DND-41 (cell line): ENCODE measurements at regions not wholly inside any gene's neighbourhood (a gene's known extent, or its start where the extent isn't known, plus 50 kb on each side); places are given as distances from the start of the nearest gene placed in this dataset.

Experiments
- ATAC-seq: fragments of 200-7000 bp; cut with Tn5 transposase; 3 replicates; pipeline ENCODE4 v1.9.1; 2021; ENCODE audit warnings: low read depth; ENCODE audit not compliant: insufficient read depth
- DNase-seq: peaks from one replicate; pipeline ENCODE4 v3.0.0-alpha.2; 2020
- H2AFZ ChIP-seq: 2 replicates; pipeline ENCODE4 v1.6.0; 2012; ENCODE audit warnings: low read depth, low read length
- H3K27ac ChIP-seq: 2 replicates; pipeline ENCODE4 v1.5.1; 2012; ENCODE audit warnings: low read length, inconsistent platforms
- H3K27me3 ChIP-seq: fragments of 200-600 bp; sonication (generic); 2 replicates; pipeline ENCODE4 v1.6.0; 2012; ENCODE audit warnings: low read length, mild to moderate bottlenecking, inconsistent platforms; ENCODE audit not compliant: insufficient read depth, poor library complexity
- H3K36me3 ChIP-seq: 2 replicates; pipeline ENCODE4 v1.5.1; 2012; ENCODE audit warnings: low read length, inconsistent platforms; ENCODE audit not compliant: insufficient read depth
- H3K4me1 ChIP-seq: 2 replicates; pipeline ENCODE4 v1.5.1; 2012; ENCODE audit warnings: mild to moderate bottlenecking, low read length; ENCODE audit not compliant: insufficient read depth
- H3K4me2 ChIP-seq: 2 replicates; pipeline ENCODE4 v1.6.0; 2012; ENCODE audit warnings: mild to moderate bottlenecking, moderate library complexity, low read length, inconsistent platforms; ENCODE audit not compliant: insufficient read depth
- H3K4me3 ChIP-seq, 2 experiments: fragments of 200-600 bp in 1 of 2; shearing (Covaris generic) in 1 of 2; 2 replicates each; pipeline ENCODE4 v1.5.1; 2012 to 2016; ENCODE audit warnings: inconsistent platforms in 2 of 2, low read length in 2 of 2, mild to moderate bottlenecking in 2 of 2, low read depth in 1 of 2, moderate library complexity in 1 of 2
- H3K79me2 ChIP-seq: 2 replicates; pipeline ENCODE4 v1.6.0; 2012; ENCODE audit warnings: low read length, inconsistent platforms; ENCODE audit not compliant: insufficient read depth
- H3K9ac ChIP-seq: 2 replicates; pipeline ENCODE4 v1.6.0; 2012; ENCODE audit warnings: low read depth, mild to moderate bottlenecking, inconsistent platforms, low read length, moderate library complexity
- H3K9me3 ChIP-seq: 2 replicates; pipeline ENCODE4 v1.5.1; 2012; ENCODE audit warnings: low read length, moderate library complexity, mild to moderate bottlenecking, inconsistent platforms; ENCODE audit not compliant: insufficient read depth, severe bottlenecking
- H4K20me1 ChIP-seq: 2 replicates; pipeline ENCODE4 v1.6.0; 2012; ENCODE audit warnings: low read length; ENCODE audit not compliant: insufficient read depth
- EZH2 ChIP-seq: IDR thresholded peaks from 3 replicates; pipeline ENCODE4 v1.6.1; 2012; ENCODE audit warnings: borderline replicate concordance, low read depth, mild to moderate bottlenecking, moderate library complexity, low read length, inconsistent platforms; ENCODE audit not compliant: severe bottlenecking
- TF ChIP-seq, protein P1 (sequence below): IDR thresholded peaks from 2 replicates; pipeline ENCODE4 v1.5.1; 2012; ENCODE audit warnings: borderline replicate concordance, low read length, moderate library complexity, mild to moderate bottlenecking; ENCODE audit not compliant: poor library complexity, severe bottlenecking; ENCODE audit errors: extremely low read depth

DNA sequence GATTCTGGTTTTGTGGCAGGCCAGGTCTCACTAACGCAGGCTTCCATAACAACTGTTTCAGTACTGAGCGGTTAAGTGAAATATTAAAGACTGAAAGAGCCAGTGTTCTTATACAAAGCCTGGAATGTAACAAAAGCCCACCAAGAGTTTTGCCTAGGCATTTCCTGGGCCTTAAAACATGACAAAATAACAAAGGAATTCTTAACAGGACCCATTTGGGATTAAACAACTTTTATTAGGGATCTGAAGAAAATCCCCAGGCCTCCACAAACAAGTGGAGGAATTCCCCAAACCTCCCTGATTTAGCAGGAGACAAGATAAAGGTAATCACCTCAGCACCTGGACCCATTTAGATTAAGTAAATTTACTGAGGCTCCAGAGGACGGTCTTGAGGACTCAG lies 799.7 kb upstream of the SPRY2 start:
- Histone ChIP-seq H3K79me2 (no peaks in the 10 kb centered on the region), H3K9ac (no peak overlapping the region)

DNA sequence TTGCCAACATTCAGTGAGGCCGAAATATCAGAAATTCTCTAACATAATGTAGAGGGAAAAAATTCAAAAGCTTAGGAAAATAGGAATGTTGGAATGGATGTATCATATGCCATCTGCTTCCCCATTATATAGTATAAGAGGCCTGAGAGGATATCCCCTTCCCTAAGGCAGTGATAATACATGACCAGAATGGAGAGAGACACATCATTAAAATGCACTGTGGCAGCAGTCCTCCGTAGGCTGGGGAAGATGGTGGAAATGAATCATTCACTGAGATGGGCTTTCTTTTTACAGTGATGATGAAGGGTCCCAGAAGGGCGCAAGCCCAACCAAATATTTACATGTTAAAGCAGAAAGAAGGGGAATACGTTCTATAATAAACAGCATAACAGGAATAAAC lies 799.1 kb upstream of the SPRY2 start:
- no peak overlapping the region for H3K27ac ChIP-seq
- H3K9ac ChIP-seq = no peak overlapping the region
- no peaks in the 10 kb centered on the region for H3K4me1 ChIP-seq

More for the DNA sequence above, 799.7 kb upstream of the SPRY2 start:
- H3K27ac ChIP-seq = no peak overlapping the region
- H4K20me1 ChIP-seq = no peaks in the 10 kb centered on the region
- H3K27me3 ChIP-seq = no peaks in the 10 kb centered on the region
- H3K4me2 ChIP-seq = no peak overlapping the region
- no peak overlapping the region for H2AFZ ChIP-seq
- TF ChIP-seq EZH2 = no peak
- TF ChIP-seq, protein P1, sequence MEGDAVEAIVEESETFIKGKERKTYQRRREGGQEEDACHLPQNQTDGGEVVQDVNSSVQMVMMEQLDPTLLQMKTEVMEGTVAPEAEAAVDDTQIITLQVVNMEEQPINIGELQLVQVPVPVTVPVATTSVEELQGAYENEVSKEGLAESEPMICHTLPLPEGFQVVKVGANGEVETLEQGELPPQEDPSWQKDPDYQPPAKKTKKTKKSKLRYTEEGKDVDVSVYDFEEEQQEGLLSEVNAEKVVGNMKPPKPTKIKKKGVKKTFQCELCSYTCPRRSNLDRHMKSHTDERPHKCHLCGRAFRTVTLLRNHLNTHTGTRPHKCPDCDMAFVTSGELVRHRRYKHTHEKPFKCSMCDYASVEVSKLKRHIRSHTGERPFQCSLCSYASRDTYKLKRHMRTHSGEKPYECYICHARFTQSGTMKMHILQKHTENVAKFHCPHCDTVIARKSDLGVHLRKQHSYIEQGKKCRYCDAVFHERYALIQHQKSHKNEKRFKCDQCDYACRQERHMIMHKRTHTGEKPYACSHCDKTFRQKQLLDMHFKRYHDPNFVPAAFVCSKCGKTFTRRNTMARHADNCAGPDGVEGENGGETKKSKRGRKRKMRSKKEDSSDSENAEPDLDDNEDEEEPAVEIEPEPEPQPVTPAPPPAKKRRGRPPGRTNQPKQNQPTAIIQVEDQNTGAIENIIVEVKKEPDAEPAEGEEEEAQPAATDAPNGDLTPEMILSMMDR = no peak
- no peaks in the 10 kb centered on the region for H3K4me1 ChIP-seq
- no peak for DNase-seq
- H3K36me3 ChIP-seq = no peaks in the 10 kb centered on the region
- H3K9me3 ChIP-seq = no peaks in the 10 kb centered on the region
- no peak for ATAC-seq
- no peak overlapping the region for H3K4me3 ChIP-seq

DNA sequence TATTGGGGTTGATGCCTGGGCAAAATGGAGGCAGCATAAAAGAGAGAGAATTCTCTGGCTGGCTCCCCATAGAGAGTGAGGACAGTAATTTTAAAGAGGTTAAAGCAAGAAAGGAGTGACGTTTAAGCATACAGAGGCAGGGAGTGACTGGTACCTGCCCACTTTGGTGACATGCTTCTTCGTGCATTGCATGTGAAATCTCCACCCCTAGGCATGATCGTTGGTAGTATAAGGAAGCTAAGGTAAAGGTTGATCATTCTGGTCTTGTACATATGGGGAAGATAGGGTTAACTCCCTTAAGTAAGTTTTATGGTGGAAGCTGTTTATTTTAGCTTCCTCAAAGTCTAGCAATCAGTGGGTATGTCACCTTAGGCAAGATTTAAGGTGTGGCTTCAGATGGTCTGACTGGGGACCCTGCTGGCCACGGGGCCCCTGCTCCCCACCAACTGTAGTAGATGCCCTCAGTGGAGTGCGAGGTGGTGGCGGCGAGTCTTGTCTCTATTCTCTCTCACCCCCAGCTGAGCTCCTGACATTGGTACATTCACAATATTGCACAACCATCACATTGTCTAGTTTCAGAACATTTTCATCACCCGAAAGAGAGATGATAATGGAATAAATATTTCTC lies 797.5 kb upstream of the SPRY2 start:
- Histone ChIP-seq H2AFZ (no peak overlapping the region), H3K79me2 (no peaks in the 10 kb centered on the region)

More for the DNA sequence above, 799.1 kb upstream of the SPRY2 start:
- H3K79me2 ChIP-seq = no peaks in the 10 kb centered on the region
- no peak overlapping the region for H2AFZ ChIP-seq
- H3K36me3 ChIP-seq = no peaks in the 10 kb centered on the region
- H4K20me1 ChIP-seq = no peaks in the 10 kb centered on the region
- ATAC-seq (no peak), DNase-seq (no peak)
- no peak overlapping the region for H3K4me3 ChIP-seq
- H3K4me2 ChIP-seq = no peak overlapping the region
- no peak for TF ChIP-seq EZH2
- TF ChIP-seq, protein P1 = no peak
- no peaks in the 10 kb centered on the region for H3K9me3 ChIP-seq
- H3K27me3 ChIP-seq = no peaks in the 10 kb centered on the region

More for the DNA sequence above, 797.5 kb upstream of the SPRY2 start:
- TF ChIP-seq EZH2 = no peak
- TF ChIP-seq, protein P1 = no peak
- H3K4me1 ChIP-seq = no peaks in the 10 kb centered on the region
- H4K20me1 ChIP-seq = no peaks in the 10 kb centered on the region
- no peak overlapping the region for H3K9ac ChIP-seq
- DNase-seq (no peak), ATAC-seq (no peak)
- H3K4me3 ChIP-seq = no peak overlapping the region
- H3K9me3 ChIP-seq = no peaks in the 10 kb centered on the region
- no peaks in the 10 kb centered on the region for H3K27me3 ChIP-seq
- H3K4me2 ChIP-seq = no peak overlapping the region
- H3K27ac ChIP-seq = no peak overlapping the region
- no peaks in the 10 kb centered on the region for H3K36me3 ChIP-seq
